ENCODE measurements at regions not wholly inside any gene's neighbourhood (a gene's known extent, or its start where the extent isn't known, plus 50 kb on each side); places are given as distances from the start of the nearest gene placed in this dataset.
"Not testable (repeated sequence)": the region's sequence is repeated elsewhere in the genome, so short reads cannot be mapped to it uniquely, and the experiment has no call there.

DNA sequence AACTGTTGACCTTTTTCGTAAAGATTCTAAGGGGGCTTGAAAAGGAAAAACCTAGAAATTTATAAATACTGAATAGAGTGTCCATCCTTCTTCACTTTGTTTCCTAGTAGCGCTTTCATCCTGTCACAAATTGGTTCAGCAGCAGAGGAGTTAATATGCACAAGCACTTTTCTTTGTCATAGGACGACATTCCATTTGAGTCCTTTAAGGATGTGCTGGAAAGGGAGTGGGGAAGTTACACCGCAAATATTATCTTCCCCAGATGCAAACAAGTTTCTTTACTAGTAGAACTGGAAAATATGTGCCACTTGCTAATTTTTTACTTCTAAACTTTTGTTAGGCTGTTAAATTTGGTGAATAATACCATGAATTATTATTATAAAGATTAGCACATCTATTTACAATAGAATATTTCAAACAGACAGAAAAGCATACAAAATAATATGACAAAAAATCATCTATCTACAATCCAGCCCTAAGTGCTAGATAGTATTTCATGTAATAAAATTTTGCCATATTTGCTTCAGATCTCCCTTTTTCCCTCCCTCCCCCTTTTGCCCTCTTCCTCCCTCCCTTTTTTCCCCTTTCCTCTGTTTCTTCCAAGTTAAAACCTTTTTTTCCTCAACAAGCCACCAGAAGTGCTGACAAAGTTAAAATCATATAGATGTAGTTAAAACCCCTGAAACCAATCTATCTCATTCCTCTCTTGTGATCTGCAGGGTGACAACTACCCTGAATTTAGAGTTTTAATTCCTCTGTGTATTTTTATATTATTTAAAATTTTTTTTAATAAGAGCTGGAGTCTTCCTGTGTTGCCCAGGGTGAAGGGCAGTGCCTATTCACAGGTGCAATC is 50.5 kb upstream of the MAP4K3 start:
- DNase-seq = no peak

DNA sequence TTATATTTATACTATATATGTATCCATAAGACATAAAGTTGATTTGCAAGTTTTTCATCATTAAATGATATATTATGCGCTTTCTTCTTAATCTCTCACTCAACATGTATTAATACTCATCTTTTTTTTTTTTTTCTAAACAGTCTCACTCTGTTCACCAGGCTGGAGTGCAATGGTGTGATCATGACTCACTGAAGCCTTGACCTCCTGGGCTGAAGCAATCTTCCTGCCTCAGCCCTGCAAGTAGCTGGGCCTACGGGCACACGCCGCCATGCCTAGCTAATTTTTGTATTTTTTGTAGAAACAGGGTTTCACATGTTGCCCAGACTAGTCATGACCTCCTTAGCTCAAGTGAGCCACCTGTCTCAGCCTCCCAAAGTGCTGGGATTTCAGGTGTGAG is 51.4 kb upstream of the MAP4K3 start:
- no peak for DNase-seq

DNA sequence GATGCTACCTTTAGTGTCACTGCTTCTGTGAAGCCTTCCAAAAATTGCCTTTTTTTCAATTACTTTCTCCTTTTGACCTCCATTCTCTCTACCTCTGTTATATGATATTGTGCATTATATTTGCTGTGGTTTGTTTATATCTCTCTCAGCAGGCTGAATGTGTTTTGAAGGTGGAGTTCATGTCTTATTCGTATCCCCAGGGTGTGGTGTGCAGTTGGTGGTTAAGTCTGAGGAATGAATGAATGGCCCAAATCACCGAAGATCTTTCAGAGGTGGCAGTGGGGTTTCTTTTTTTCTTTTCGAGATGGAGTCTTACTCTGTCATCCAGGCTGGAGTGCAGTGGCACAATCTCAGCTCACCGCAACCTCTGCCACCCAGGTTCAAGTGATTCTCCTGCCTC is 53.5 kb upstream of the MAP4K3 start:
- DNase-seq = no peak

DNA sequence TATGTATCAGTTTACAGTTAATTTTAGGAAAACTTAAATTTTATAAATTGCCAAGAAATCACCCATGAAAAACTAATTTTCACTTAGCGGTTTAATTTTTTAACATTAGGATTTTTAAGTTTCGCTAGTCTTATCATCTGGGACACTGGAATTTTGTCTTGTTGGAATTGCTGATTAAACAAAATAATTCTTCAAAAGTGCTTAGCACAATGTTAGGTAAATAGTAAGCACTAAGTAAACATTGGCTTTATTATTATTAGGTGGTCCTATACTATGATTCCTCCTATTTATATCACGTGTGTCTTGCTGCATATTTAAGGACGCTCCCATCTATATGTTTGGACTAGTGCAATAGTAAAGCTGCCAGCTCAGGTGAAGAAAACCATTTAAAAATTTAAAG is 54.6 kb upstream of the MAP4K3 start:
- no peak for DNase-seq

DNA sequence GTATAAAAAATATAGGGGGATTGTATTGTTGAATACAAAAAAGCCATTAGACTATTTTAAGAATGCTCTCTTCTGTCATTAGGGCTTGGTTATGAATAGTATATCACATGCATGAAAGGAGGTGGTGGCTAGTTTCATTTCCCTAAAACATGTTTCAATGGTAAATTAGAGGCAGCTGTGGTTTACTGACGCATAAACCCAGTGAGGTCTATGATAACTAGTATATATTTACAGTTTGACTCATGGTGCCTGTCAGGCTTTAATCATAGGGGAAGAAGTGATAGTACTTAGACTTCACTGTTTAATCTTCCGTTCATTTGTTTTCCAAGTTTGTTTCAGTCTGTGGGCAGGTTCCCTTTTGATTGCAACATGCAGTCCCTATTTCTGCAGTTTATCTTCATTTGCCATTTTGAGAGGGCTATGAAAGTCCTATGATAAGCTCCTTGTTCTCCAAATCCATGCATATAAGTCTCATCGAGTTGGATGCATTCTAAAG is 55.1 kb upstream of the MAP4K3 start:
- DNase-seq = no peak

DNA sequence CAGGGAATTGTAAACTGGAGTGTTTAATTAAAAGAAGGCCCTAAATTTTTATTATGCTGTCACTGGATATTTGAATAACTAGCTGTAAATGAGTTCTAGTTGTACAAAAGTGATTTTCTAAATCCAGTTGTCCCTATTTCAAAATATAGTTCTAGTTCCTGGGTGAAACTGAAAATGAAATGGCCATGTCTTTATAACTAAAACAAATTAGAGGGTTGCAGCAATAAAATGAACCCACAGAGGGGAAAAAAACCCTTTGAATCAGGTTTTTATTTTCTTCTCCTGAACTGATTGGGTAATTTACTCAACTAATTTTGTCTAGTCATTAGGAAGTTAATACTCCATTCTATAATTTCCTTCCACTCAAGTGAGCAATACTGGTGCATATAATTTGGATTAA is 55.6 kb upstream of the MAP4K3 start:
- DNase-seq = no peak

DNA sequence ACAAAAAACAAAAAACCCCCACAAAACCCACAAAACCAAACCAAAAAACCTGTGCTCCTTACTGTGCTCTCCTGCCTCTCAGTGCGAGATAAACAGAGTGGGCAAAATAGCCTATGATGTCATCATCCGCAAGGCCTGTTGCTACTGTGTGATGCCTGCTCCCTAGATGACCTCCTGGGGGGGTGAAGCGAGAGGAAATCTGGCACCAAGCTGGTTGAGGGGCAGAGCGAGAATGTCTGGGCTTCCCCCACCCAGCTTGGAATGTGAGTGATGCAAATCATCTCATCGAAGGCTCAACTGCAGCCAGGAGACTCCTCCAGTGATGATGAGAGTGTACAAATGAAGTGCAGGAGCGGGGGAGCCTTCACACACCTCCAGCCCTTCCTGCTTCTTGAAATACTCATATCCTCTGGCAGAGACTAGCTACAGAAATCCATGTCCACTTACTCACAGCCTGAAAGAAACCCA is 57.7 kb upstream of the MAP4K3 start:
- DNase-seq = no peak

DNA sequence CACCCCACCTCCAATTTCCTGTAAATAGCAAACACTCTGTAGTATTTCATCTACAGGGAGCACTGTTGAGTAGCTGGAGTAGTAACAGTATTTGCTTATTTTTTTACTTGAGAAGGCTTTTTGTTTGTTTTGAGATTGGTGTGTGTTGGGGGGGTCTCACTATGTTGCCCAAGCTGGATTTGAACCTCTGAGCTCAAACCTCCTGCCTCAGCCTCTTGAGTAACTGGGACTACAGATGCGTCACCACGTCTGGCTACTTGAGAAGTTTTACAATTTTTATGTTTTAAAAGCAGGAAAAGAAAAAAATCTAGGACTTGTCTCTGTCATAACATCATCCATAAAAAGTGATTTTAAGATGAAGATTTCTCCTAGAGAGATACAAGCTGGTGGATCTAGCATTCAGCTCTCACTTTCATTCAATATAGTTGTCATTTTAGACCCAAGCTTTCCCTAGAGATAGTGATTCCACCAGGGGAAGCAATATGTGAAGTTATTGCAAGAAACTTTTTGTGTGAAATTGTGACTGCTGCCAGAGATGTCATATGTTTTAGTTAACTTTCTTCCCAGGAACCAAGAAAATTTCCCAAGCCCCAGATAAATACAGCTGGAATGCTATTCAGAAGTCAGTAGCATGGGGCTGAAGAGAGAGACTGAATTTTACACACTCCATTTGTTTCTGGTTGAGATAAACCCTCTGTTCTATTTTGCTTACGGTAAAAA is 60.2 kb upstream of the MAP4K3 start:
- DNase-seq = no peak

DNA sequence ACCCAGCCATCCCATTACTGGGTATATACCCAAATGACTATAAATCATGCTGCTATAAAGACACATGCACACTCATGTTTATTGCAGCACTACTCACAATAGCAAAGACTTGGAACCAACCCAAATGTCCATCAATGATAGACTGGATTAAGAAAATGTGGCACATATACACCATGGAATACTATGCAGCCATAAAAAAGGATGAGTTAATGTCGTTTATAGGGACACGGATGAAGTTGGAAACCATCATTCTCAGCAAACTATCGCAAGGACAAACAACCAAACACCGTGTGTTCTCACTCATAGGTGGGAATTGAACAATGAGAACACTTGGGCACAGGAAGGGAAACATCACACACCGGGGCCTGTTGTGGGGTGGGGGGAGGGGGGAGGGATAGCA is 61.1 kb upstream of the MAP4K3 start:
- DNase-seq = not testable (repeated sequence)

DNA sequence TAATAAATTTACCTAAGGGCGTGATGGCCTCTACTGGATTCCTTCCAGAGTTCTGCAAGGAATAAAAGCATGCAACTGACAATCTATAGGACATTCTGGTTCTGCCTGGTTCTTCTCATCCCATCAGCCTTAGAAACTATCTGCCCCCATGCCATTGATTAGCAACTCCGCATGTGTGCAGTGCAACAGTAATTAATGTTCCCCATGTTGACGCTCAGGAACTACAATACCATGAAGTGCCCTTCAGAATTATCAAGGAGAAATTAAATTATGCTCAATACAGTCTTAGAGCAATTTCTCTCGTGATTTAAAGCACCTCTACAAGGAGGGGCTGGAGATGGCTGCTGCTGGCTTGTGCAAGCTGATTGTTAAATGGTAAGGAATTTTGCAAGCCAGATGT is 61.7 kb upstream of the MAP4K3 start:
- DNase-seq = no peak

DNA sequence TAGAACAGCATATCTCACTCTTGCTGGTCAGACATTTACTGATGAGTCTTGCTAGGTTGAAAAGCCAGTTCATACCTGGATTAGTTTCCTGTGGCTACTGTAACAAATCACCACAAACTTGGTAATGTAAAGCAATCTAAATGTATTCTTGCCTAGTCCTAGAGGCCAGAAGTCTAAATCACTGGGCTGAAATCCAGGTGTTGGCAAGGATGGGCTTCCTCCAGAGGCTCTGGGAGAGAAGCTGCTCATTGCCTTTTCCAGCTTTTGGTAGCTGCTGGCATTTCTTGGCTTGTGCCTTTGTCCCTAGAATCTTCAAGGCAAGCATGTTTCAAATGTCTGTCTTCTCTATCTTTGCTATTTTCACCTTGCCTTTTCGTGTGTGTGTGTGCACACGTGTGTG is 62.3 kb upstream of the MAP4K3 start:
- DNase-seq = no peak

DNA sequence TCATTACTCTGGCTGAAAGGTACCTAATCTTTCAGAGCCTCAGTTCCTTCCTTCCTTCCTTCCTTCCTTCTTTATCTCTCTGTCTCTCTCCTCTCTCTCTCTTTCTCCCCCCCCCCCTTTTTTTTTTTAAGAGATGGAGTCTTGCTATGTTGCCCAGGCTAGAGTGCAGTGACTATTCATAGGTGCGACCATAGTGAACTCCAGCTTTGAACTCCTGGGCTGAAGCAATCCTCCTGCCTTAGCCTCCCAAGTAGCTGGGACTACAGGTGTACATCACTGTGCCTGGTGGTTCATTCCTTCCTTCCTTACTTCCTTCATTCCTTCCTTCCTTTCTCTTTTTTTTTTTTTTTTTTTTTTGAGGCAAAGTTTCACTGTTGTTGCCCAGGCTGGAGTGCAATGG is 64.3 kb upstream of the MAP4K3 start:
- no peak for DNase-seq

DNA sequence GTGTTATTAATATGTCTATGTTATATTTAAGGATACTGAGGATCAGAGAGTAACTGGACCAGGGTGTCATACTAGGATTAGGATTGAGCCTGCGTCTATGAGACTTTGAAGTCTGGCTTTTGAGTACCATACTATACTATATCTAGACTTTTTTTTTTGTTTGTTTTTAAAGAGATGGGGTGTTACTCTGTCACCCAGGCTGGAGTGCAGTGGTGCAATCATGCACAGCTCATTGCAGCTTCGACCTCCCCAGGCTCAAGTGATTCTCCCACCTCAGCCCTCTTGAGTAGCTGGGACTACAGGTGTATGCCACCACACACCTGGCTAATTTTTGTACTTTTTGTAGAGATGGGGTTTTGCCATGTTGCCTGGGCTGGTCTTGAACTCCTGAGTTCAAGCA is 66.2 kb upstream of the MAP4K3 start:
- no peak for DNase-seq

DNA sequence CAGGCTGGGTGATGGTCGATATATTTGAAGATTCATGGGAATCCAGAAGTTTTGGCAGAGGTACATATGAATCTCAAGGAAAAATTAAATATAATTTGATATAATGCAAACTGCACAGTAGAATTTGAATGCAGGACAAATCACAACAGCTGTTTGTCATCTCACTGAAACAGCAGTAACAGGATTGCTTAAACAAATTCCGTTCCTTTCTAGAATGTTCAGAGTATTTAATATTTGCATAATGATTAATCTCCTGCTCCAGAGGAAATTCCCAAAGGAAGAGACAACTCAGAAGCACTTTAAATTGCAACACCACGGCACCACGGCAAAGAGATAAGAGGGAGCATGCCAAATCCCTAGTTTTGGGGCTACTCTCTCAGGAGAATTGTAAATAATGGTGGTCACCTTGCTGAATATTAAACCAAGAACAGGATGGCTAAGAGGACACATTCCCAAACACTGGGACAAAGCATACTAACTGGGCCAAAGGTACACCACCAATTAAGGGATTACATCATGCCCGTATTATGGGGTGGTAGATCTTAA is 67.8 kb upstream of the MAP4K3 start:
- no peak for DNase-seq

DNA sequence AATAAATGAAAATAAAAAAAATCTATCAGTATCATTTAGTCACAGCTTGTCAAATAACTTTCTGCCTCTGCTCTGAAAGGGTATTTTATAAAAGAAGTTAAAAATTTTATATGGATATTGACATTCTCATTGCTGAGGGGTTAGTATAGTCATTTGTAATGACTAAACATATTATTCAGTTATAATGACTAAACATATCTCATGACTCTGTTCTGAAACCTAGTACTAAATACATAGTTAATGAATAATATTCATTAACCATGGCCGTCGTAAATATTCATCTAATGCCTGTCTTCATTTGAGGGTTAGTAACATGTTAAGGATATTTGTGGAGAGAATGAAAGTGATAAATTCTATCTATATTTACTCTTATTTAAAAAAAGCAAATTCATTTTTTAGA is 69.1 kb upstream of the MAP4K3 start:
- no peak for DNase-seq

DNA sequence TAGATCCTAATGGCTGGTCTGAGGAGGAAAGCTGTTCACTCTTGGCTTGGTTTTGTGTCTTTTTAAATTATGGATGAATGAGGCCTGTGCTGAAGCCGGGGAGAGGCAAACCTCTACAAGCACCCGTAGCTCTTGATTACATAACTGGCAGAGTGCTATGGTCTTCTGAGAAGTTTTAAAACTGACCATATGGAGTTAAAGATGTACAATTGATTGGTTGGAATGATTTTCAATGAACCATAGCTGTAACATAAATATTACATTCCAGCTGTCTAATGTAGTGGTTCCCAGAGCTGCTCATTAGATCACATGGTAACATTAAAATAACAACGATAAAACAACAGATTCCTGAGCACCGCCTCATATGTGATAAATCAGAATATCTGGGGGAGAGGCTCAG is 71.1 kb upstream of the MAP4K3 start:
- DNase-seq = no peak

DNA sequence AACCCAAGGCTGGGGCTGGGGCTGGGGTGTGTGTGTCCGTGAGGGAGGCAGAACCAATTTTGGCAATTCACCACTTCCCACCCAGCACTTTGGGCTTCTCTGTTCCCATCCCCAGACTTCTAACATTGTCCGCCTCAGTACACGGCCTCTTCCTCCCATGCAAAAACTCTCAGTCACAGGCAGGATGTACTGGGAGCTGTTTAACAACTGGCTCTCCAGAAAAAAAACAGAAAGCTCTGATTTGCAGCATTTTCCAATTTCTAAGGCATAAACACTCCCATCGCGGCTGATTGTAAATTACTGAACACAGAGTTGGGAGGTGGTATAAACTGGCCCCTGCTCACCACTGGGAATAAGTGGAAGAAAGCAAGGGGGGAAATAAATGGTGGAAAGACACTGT is 73.1 kb upstream of the MAP4K3 start:
- no peak for DNase-seq

DNA sequence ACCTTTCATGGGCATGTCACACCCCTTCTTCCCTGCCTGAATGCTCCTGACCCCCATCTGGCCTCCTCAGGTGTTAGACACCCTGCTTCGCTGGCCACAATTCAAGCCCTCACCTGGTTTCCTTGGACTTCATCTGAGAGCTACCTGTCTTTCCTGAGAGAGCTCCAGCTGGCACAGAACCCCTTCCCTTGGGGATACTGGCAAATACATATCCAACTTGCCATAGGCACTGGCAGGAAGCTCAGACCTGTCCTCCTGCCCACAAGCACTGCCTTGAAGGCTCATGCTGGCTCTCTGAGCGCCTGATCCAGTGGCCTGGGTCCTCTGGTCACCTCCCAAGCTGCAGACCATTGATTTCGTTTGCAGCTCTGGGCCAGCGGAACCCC is 74.1 kb upstream of the MAP4K3 start:
- DNase-seq = no peak

DNA sequence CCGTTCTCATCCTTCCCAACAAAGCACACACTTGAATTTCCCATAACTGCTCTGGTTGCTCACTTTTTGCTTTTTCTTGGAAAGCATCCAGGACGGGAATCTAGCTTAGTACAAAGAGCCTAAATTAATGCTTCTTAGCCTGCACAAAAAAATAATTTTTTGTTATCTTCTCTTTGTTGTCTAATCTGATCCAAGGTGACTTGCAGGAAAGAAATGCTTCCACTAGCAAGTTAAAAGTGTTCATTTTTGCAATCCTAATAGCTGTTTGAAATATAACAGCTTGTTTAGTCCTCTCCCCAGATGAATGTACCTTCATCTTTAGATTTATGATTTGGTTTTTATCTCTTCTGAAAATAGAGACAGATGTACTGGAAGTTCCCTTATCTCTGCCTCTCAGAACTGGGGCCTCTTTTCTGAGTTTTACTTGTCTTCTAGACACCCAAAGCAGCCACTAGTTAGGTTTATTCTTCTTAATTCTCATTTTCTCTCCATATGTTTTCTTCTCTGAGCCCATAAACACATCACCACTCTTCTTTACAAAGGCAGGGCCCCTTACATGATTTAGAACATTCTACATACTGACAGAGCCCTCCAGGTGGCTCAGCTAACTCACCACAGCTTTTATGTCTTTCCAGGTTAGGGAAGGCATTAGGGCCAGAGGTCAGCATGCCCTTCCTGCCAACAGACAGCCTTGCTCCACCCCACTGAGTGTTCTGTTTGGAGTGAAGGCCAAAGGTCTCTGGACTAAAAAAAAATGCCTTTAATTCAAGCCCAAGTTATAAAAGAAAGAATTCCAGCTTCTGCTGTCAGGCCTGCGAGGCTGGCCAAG is 74.7 kb upstream of the MAP4K3 start:
- DNase-seq = no peak

DNA sequence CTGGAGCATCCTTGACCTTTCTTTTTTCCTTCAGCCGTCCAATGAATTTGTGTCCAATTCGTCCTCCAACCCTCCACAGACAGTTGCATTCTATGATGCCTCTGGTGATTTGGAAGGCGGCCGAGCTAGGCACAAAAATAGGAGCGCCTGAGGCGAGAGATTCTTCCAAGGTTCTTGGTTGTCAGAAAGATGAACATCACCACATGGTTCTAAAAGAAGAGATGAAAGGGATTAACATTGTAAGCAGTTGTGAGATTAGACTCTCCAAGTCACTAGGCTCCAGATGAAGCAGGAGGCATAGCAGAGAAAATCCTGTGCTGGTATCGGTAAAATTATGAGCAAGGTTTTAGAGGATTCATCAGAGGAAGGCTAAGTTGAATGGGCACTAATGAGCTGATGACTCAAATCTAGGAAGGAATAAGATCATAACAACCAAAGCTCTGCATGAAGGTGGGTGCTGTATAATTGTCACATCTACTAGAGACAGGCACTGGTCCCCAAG is 75.4 kb upstream of the MAP4K3 start:
- DNase-seq = no peak

DNA sequence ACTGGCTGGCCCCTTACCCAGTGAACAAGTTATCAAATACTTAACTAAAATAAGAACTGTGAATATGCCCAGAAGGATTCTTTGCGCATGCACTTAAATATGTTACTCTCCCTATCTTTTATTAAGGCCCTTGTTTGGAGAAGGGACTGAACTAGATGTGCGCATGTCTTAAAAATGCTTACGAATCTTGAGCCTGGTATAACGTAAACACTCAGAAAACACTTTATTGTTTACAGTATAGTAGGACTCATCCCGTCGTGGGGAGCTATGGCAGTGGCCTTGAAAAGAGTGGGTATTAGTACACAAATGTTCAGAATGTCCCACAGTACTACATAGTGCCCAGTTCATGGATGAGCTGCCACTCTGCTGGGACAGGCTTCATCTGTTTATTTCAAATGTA is 75.9 kb upstream of the MAP4K3 start:
- DNase-seq = no peak

DNA sequence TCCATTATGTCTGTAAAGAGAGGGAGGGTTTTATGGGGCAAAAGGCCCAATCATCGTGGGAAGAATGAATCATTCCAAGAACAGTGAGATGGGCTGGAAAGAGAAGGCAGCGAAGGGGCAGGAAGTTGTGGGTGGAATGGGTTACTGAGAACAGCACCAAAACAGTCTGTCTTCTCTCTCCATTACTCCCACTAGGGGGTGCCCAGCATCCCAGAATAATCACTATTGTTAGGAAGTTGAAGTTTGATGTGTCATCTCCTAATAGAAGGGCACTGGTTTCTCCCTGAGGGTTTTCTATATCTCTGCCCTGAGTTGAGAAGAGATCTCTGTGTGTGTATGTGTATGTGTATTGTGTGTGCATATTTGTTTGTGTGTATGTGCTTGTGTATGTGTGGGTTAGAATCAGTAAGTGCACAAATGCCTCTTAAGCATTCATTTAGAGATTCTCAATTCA is 76.6 kb upstream of the MAP4K3 start:
- DNase-seq = no peak

DNA sequence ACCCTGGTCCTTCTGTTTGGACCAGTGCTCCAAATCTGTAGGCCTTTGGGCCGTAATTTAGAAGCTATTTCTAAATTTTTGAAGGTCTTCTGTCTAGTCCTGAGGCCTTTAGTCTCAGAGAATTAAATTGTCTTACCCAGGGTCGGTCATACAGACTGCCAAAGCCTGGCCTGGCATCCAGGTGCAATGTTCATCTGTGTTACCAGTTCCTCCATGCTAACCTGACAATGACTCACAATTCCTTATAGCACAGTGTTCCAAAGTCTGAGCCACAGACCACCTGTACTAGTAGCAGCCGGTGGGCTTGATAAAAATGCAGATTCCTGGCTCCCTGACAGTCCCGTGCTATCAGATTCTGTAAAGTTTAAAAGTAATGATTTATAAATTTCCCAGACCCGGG is 77.7 kb upstream of the MAP4K3 start:
- DNase-seq = no peak

All from cerebellar nuclear complex (tissue), 1 donor.